Subcutaneous abdominal adipose tissue (tissue), 5 donors: ENCODE measurements at regions not wholly inside any gene's neighbourhood (a gene's known extent, or its start where the extent isn't known, plus 50 kb on each side); places are given as distances from the start of the nearest gene placed in this dataset.

Experiments
- H3K27ac ChIP-seq: one replicate; pipeline ENCODE4 v1.7.0; 2013; ENCODE audit warnings: low read depth, mild to moderate bottlenecking, inconsistent platforms, low read length, moderate library complexity
- H3K27me3 ChIP-seq, 5 donors: one replicate each; pipeline ENCODE4 v1.7.0; 2013; ENCODE audit warnings: low read length in 5 of 5, inconsistent platforms in 1 of 5; ENCODE audit not compliant: control insufficient read depth in 5 of 5, insufficient read depth in 4 of 5
- H3K36me3 ChIP-seq, 5 donors: one replicate each; pipeline ENCODE4 v1.7.0; 2013; ENCODE audit warnings: low read length in 5 of 5; ENCODE audit not compliant: control insufficient read depth in 5 of 5, insufficient read depth in 5 of 5
- H3K4me1 ChIP-seq, 5 donors: one replicate each; pipeline ENCODE4 v1.7.0; 2013; ENCODE audit warnings: low read length in 5 of 5, mild to moderate bottlenecking in 3 of 5, moderate library complexity in 1 of 5; ENCODE audit not compliant: control insufficient read depth in 5 of 5, insufficient read depth in 5 of 5
- H3K4me3 ChIP-seq, 5 donors: one replicate each; pipeline ENCODE4 v1.7.0; 2013; ENCODE audit warnings: low read length in 5 of 5, low read depth in 1 of 5
- H3K9ac ChIP-seq, 5 donors: one replicate each; pipeline ENCODE4 v1.7.0; 2013; ENCODE audit warnings: low read length in 5 of 5, mild to moderate bottlenecking in 4 of 5, moderate library complexity in 3 of 5
- H3K9me3 ChIP-seq, 5 donors: one replicate each; pipeline ENCODE4 v1.7.0; 2013; ENCODE audit warnings: low read length in 5 of 5; ENCODE audit not compliant: control insufficient read depth in 5 of 5
- donor health status: healthy.
- donor health status: healthy.
- donor health status: healthy.
- donor health status: healthy.
- donor health status: healthy.

- no peaks in the 10 kb centered on the region for H3K36me3 ChIP-seq
- no peaks in the 10 kb centered on the region for H3K4me1 ChIP-seq
Measured at GRCh38 chr11:59302991-59303390, 55.7 kb upstream of the OR5AN1 start.

DNA sequence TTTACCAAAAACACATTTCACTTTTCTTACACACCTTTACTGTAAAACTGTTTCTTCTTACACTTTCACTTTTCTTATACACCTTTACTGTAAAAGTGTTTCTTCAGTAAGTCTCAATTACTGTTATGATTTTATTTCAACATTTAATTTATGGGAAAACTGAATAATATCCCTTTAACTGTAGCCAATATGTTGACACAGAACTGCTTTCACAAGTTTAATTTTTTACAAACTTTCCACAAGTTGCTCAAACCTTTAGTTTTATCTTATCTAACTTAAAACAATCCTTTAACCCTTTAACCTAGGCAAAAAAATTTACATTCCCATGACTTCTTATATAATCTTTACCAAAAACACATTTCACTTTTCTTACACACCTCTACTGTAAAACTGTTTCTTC lies 63.3 kb upstream of the OR5AN1 start:
- H3K9ac ChIP-seq, result no peak overlapping the region
- H3K4me1 ChIP-seq, result peaks cover 0 to 13% (median 4%) of the 10 kb centered on the region in 5 donors
- no peaks in the 10 kb centered on the region for H3K36me3 ChIP-seq
- H3K27me3 ChIP-seq, result peaks cover 0 to 4% (median 0%) of the 10 kb centered on the region in 5 donors
- H3K9me3 ChIP-seq, result no peaks in the 10 kb centered on the region
- H3K27ac ChIP-seq, result no peak overlapping the region
- H3K4me3 ChIP-seq, result no peak overlapping the region

More at GRCh38 chr11:59302991-59303390, 55.7 kb upstream of the OR5AN1 start:
- Histone ChIP-seq H3K27me3 (peaks cover 0 to 3% (median 0%) of the 10 kb centered on the region in 5 donors), H3K27ac (no peak overlapping the region), H3K9me3 (peaks cover 0 to 4% (median 0%) of the 10 kb centered on the region in 5 donors), H3K4me3 (no peak overlapping the region), H3K9ac (no peak overlapping the region)

- Histone ChIP-seq H3K27ac (no peak overlapping the region), H3K27me3 (peaks cover 0 to 4% (median 0%) of the 10 kb centered on the region in 5 donors), H3K9ac (no peak overlapping the region), H3K4me3 (no peak overlapping the region), H3K4me1 (peaks cover 0 to 13% (median 7%) of the 10 kb centered on the region in 5 donors), H3K9me3 (no peaks in the 10 kb centered on the region), H3K36me3 (no peaks in the 10 kb centered on the region)
Measured at GRCh38 chr11:59292611-59293010, 66.1 kb upstream of the OR5AN1 start.

GRCh38 chr11:59291228-59291627 lies 67.5 kb upstream of the OR5AN1 start:
- peaks cover 0 to 13% (median 7%) of the 10 kb centered on the region in 5 donors for H3K4me1 ChIP-seq
- H3K27me3 ChIP-seq, result no peaks in the 10 kb centered on the region
- no peak overlapping the region for H3K9ac ChIP-seq
- no peak overlapping the region for H3K27ac ChIP-seq
- no peaks in the 10 kb centered on the region for H3K9me3 ChIP-seq
- no peaks in the 10 kb centered on the region for H3K36me3 ChIP-seq
- no peak overlapping the region for H3K4me3 ChIP-seq

GRCh38 chr11:59289356-59290181 lies 69.1 kb upstream of the OR5AN1 start:
- no peaks in the 10 kb centered on the region for H3K36me3 ChIP-seq
- H3K27ac ChIP-seq, result no peak overlapping the region
- H3K9ac ChIP-seq, result no peak overlapping the region
- no peaks in the 10 kb centered on the region for H3K9me3 ChIP-seq
- H3K4me3 ChIP-seq, result no peak overlapping the region
- H3K4me1 ChIP-seq, result peaks cover 0 to 13% (median 7%) of the 10 kb centered on the region in 5 donors
- H3K27me3 ChIP-seq, result no peaks in the 10 kb centered on the region

DNA sequence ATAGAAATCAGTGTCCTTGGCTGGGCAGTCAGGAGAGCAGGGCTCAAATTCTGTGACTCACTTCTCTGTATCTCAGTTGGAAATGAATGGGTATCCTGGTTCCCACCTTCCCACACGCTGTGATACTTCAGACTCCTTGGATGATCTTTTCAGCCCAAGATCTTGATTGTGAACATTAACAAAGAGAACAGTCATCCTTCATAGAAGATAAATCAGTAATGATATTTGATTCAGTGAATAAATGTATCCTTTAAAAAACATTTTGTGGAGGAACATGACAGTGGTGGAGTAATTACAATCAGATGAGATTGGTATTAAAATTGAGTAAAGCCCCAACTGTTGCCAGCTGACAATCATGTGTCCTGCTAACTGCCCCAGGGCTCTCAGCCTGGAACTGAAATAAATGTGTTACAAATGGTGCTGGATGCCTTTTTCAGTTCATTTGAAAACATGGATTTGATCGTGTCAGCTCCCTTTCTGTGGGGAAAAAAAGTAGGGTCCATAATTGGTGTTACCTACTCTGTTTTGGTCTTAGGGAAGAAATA lies 72.9 kb upstream of the OR5AN1 start:
- Histone ChIP-seq H3K27ac (no peak overlapping the region), H3K9me3 (no peaks in the 10 kb centered on the region), H3K36me3 (no peaks in the 10 kb centered on the region), H3K27me3 (no peaks in the 10 kb centered on the region), H3K4me1 (peaks cover 0 to 12% (median 0%) of the 10 kb centered on the region in 5 donors), H3K9ac (no peak overlapping the region), H3K4me3 (no peak overlapping the region)

DNA sequence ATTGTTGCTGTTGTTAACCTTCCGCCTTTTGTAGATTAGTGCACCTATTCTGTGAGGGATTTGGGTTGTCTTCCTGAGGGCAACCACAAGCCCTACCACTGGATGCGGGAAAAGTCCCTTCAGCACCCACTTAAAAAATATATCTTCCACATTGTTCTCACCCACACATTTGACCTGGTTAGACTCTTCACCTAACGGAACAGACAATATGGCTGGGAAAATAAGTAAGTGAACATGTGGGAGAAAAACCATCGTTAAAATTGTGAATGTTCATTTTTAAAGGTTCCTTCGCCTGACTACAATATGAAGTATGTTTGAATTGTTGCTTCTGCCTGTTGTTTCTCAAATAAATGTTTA lies 72.0 kb upstream of the MPEG1 start:
- no peaks in the 10 kb centered on the region for H3K9me3 ChIP-seq
- H3K4me1 ChIP-seq, result peaks cover 0 to 12% (median 0%) of the 10 kb centered on the region in 5 donors
- no peaks in the 10 kb centered on the region for H3K27me3 ChIP-seq
- H3K27ac ChIP-seq, result no peak overlapping the region
- H3K36me3 ChIP-seq, result no peaks in the 10 kb centered on the region
- no peak overlapping the region for H3K9ac ChIP-seq
- H3K4me3 ChIP-seq, result no peak overlapping the region

GRCh38 chr11:59283825-59284772 lies 71.4 kb upstream of the MPEG1 start:
- no peaks in the 10 kb centered on the region for H3K9me3 ChIP-seq
- peak overlapping the region in 3 of 5 donors; percentile 11 to 35 (median 19) for H3K4me3 ChIP-seq
- H3K9ac ChIP-seq, result no peak overlapping the region
- no peaks in the 10 kb centered on the region for H3K36me3 ChIP-seq
- H3K27ac ChIP-seq, result no peak overlapping the region
- no peaks in the 10 kb centered on the region for H3K27me3 ChIP-seq
- H3K4me1 ChIP-seq, result peaks cover 0 to 10% (median 0%) of the 10 kb centered on the region in 5 donors

DNA sequence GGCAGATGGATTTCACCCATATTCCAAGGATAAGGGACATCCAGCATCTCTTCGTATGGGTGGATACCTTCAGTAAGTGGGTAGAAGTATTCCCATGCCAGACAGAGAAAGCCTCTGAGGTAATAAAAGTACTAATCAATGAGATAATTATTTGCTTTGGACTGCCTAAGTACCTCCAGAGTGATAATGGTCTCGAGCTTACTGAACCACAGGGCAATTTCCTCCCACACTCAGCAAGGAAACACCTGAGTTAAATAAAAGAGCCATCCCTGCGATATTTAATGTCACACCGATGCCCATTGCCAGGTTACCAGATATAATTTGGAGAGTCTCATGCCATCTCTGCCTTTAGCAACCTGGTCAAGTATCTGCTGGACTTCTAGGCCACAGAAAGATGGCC lies 70.6 kb upstream of the MPEG1 start:
- Histone ChIP-seq H3K9ac (no peak overlapping the region), H3K27ac (no peak overlapping the region), H3K9me3 (no peaks in the 10 kb centered on the region), H3K4me1 (peaks cover 0 to 9% (median 3%) of the 10 kb centered on the region in 5 donors), H3K27me3 (no peaks in the 10 kb centered on the region), H3K4me3 (no peak overlapping the region), H3K36me3 (no peaks in the 10 kb centered on the region)
